PC-3 (cell line): ENCODE measurements at regions not wholly inside any gene's neighbourhood (a gene's known extent, or its start where the extent isn't known, plus 50 kb on each side); places are given as distances from the start of the nearest gene placed in this dataset.

ENCODE experiments used
- ATAC-seq: fragments of 200-7000 bp; cut with Tn5 transposase; 2 replicates; pipeline ENCODE4 v1.9.1; 2020; ENCODE audit warnings: mild to moderate bottlenecking, moderate library complexity
- BruUV-seq: library from RNA; stranded (reverse); fragments of 400-500 nt; replicated peaks from 2 replicates; lab custom pipeline; 2021; lab: Mats Ljungman, UMichigan
- CTCF ChIA-PET: fragments of 300-600 bp; sonication (Branson Sonifier 250); formaldehyde crosslinking; loops from one replicate; lab custom pipeline; 2022; ENCODE audit warnings: antibody characterized with exemption; lab: Charles Lee
- POLR2A ChIA-PET: fragments of 300-600 bp; sonication (Branson Sonifier 250); formaldehyde crosslinking; loops from one replicate; lab custom pipeline; 2022; ENCODE audit warnings: antibody characterized with exemption; ENCODE audit not compliant: unreplicated experiment; lab: Charles Lee
- DNase-seq: peaks from one replicate; pipeline ENCODE4 v3.0.0-alpha.2; 2015
- H2AFZ ChIP-seq: fragments of 300-600 bp; sonication (generic); 2 replicates; pipeline ENCODE4 v1.6.0; 2016; ENCODE audit warnings: antibody characterized with exemption, low read length
- H3F3A ChIP-seq: fragments of 300-600 bp; sonication (generic); one replicate; pipeline ENCODE4 v1.6.0; 2017; ENCODE audit warnings: antibody characterized with exemption, low read length, control low read depth, mild to moderate bottlenecking; ENCODE audit not compliant: unreplicated experiment
- H3K27ac ChIP-seq: fragments of 300-600 bp; sonication (generic); 2 replicates; pipeline ENCODE4 v1.5.1; 2016; ENCODE audit warnings: mild to moderate bottlenecking, low read length
- H3K27me3 ChIP-seq: fragments of 300-600 bp; sonication (generic); 2 replicates; pipeline ENCODE4 v1.6.1; 2016; ENCODE audit warnings: low read length, mixed read lengths
- H3K36me3 ChIP-seq: fragments of 300-600 bp; sonication (generic); 2 replicates; pipeline ENCODE4 v1.6.1; 2016; ENCODE audit warnings: low read depth, mixed run types, low read length, mixed read lengths
- H3K4me1 ChIP-seq: fragments of 300-600 bp; sonication (generic); 2 replicates; pipeline ENCODE4 v1.5.1; 2016; ENCODE audit warnings: low read length; ENCODE audit not compliant: insufficient read depth
- H3K4me2 ChIP-seq: fragments of 300-600 bp; sonication (generic); 2 replicates; pipeline ENCODE4 v1.6.0; 2016; ENCODE audit warnings: low read length
- H3K4me3 ChIP-seq: fragments of 300-600 bp; sonication (generic); 2 replicates; pipeline ENCODE4 v1.5.1; 2016; ENCODE audit warnings: mild to moderate bottlenecking, low read length, mixed read lengths
- H3K79me2 ChIP-seq: fragments of 300-600 bp; sonication (generic); 2 replicates; pipeline ENCODE4 v1.6.1; 2017; ENCODE audit warnings: low read length, mixed read lengths
- H3K9ac ChIP-seq: fragments of 300-600 bp; sonication (generic); 2 replicates; pipeline ENCODE4 v1.6.0; 2016; ENCODE audit warnings: mild to moderate bottlenecking, low read length
- H3K9me2 ChIP-seq: fragments of 300-600 bp; sonication (generic); replicated peaks from 2 replicates; pipeline ENCODE4 v1.6.1; 2016; ENCODE audit warnings: mixed run types, low read length, mixed read lengths
- H3K9me3 ChIP-seq: fragments of 300-600 bp; sonication (generic); 2 replicates; pipeline ENCODE4 v1.6.1; 2016; ENCODE audit warnings: low read length, mixed read lengths
- H4K20me1 ChIP-seq: fragments of 300-600 bp; sonication (generic); 2 replicates; pipeline ENCODE4 v1.6.1; 2016; ENCODE audit warnings: low read length, mixed read lengths
- CTCF ChIP-seq: fragments of 300-600 bp; sonication (generic); conservative IDR thresholded peaks from 2 replicates; pipeline ENCODE4 v1.5.1; 2017; ENCODE audit warnings: antibody characterized with exemption, low read depth, mild to moderate bottlenecking, low read length
- EZH2 ChIP-seq: fragments of 300-600 bp; sonication (generic); IDR thresholded peaks from one replicate; pipeline ENCODE4 v1.6.1; 2017; ENCODE audit warnings: antibody characterized with exemption, mild to moderate bottlenecking, low read length; ENCODE audit not compliant: unreplicated experiment
- EZH2phosphoT487 ChIP-seq: fragments of 300-600 bp; sonication (generic); IDR thresholded peaks from 2 replicates; pipeline ENCODE4 v1.6.1; 2018; ENCODE audit warnings: mild to moderate bottlenecking, antibody characterized with exemption, low read length, borderline replicate concordance
- intact Hi-C: fragments of 100-400 bp; cut with micrococcal nuclease; formaldehyde crosslinking; loops from 2 replicates; pipeline ENCODE4 v1.9.0; 2023

GRCh38 chr9:113823421-113823820 lies 52.7 kb upstream of the ZNF618 start:
- ATAC-seq = no peak
- H3K9ac ChIP-seq = no peak overlapping the region
- CTCF ChIA-PET = no interaction called here
- H3K9me3 ChIP-seq = no peaks in the 10 kb centered on the region
- no peaks in the 10 kb centered on the region for H3K79me2 ChIP-seq
- peaks cover 15% of the 10 kb centered on the region for H3K27me3 ChIP-seq
- POLR2A ChIA-PET = no interaction called here
- H2AFZ ChIP-seq = no peak overlapping the region
- H3K4me3 ChIP-seq = no peak overlapping the region
- no peaks in the 10 kb centered on the region for H3K36me3 ChIP-seq
- intact Hi-C loops = no loop called here
- no peak overlapping the region for H3K27ac ChIP-seq
- H3F3A ChIP-seq = no peaks in the 10 kb centered on the region
- no peak overlapping the region for H3K4me2 ChIP-seq
- H3K4me1 ChIP-seq = no peaks in the 10 kb centered on the region
- no TSS peak for BruUV-seq
- no peaks in the 10 kb centered on the region for H3K9me2 ChIP-seq
- no peaks in the 10 kb centered on the region for H4K20me1 ChIP-seq
- DNase-seq = no peak
- TF ChIP-seq CTCF (no peak), EZH2phosphoT487 (no peak), EZH2 (no peak)
